ENCODE measurements at regions not wholly inside any gene's neighbourhood (a gene's known extent, or its start where the extent isn't known, plus 50 kb on each side); places are given as distances from the start of the nearest gene placed in this dataset.
A peak's percentile ranks its signal among the peaks of the same experiment; 100 is the strongest.

DNA sequence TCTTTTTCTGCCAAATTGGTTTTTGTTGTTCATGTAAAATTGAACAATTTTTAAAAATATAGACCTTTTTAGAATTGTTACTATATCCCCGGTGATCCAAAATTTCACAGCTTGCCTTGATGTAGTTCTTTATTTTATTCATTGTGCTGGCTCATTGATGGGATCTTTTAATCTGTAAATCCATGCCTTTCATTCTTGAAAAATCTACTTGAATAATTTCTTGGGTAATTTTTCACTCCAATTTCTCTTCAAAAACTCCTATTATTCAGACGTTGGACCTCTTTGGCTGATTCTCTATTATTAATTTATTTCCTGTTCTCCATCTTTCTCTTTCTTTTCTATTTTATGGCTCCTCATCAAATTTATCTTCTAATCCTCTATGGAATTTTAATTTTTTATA lies 476.1 kb upstream of the CITED2 start:
- FAIRE-seq (no peak), DNase-seq (ENCODE audit: low spot score) (no peak)

- DNase-seq (ENCODE audit: low spot score) (no peak), FAIRE-seq (no peak)
These were observed 473.0 kb upstream of the CITED2 start for GRCh38 chr6:139847457-139847813.

- no peak for DNase-seq (ENCODE audit: low spot score)
- no peak for FAIRE-seq
These were observed 472.3 kb upstream of the CITED2 start for GRCh38 chr6:139846538-139847456.

GRCh38 chr6:139844907-139845306 lies 470.5 kb upstream of the CITED2 start:
- no peak for DNase-seq (ENCODE audit: low spot score)
- no peak for FAIRE-seq

DNA sequence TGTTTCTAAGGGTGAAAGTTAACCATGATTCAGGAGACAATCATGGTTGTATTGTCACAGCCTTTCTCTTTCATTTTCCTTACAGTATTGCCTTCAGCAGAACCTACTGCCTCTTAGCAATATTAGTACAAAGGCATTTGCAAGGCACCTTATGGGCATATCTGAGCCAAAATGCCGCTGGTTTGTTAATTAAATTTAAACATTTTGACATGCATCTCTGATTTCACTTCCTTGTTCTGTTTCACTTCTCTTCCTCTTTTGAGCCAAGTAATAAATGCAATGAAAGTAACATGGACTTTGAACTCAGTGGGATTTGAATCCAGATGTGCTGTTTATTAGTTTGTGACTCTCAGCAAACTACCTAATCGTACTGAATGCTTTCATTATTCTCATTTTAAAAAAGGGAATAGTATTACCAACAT lies 467.4 kb upstream of the CITED2 start:
- DNase-seq (ENCODE audit: low spot score) (no peak), FAIRE-seq (no peak)

GRCh38 chr6:139839506-139840156 lies 465.2 kb upstream of the CITED2 start:
- FAIRE-seq (no peak), DNase-seq (ENCODE audit: low spot score) (no peak)

- FAIRE-seq, result no peak
These were observed 459.8 kb upstream of the CITED2 start for GRCh38 chr6:139834232-139834631.

GRCh38 chr6:139833592-139833991 lies 459.1 kb upstream of the CITED2 start:
- no peak for FAIRE-seq
- DNase-seq (ENCODE audit: low spot score), result no peak

More at GRCh38 chr6:139834232-139834631, 459.8 kb upstream of the CITED2 start:
- DNase-seq (ENCODE audit: low spot score), result no peak

DNA sequence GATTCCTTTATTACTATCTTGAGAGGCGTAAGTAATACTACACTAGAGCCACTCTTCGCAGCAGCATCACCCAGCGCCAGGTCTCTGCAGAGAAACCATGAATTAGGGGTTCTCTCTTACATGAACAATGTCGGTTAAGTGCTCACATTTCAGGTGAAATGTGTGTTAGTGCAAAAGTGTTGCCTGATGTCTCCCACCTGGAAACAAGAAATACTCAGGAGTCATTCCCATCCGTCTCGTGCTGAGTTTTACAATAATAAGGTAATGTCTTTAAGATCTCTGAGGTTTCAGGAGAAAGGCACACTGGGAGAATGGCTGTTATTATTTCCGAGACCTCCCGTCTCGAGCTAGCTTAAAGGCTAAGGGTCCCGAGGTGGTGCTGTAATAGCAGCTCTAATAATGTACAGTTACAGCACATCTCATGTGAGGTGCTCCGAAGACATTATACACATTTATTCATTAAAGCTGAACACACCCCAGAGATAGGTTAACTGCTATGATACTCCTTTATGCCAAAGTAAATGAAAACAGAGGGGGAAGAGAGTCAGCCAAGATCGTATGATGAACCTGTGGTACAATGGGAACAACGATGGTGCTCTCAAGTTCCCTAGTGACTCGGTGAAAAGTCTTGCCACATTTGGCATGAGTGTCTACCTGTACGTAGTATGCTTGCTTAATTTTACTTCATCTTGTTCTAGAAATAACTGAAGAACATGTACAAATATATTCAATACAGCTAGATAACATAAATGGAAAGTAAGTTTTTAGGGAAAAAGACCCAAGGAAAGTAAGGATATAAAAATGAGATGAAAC lies 458.3 kb upstream of the CITED2 start:
- DNase-seq (ENCODE audit: low spot score) (no peak), FAIRE-seq (no peak)

DNA sequence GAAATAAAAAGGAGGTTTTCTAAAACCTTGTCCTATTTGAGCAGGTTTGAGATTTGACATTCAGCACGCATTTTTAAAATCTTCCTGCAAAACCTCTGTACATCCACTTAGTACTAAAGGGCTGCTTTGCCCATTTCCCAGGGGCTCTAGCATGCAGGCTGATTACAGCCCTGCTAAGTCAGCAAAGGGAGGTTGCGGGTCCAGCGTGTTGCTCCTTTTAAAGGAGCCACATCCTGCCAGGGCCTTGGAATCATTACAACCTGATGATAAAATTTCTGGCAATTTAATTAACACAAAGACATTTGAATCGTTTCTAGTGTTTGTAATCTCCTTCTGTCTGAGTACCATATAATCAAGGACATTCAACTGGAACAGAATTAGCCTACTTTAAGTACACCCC lies 455.1 kb upstream of the CITED2 start:
- DNase-seq (ENCODE audit: low spot score), result no peak
- FAIRE-seq, result no peak

DNA sequence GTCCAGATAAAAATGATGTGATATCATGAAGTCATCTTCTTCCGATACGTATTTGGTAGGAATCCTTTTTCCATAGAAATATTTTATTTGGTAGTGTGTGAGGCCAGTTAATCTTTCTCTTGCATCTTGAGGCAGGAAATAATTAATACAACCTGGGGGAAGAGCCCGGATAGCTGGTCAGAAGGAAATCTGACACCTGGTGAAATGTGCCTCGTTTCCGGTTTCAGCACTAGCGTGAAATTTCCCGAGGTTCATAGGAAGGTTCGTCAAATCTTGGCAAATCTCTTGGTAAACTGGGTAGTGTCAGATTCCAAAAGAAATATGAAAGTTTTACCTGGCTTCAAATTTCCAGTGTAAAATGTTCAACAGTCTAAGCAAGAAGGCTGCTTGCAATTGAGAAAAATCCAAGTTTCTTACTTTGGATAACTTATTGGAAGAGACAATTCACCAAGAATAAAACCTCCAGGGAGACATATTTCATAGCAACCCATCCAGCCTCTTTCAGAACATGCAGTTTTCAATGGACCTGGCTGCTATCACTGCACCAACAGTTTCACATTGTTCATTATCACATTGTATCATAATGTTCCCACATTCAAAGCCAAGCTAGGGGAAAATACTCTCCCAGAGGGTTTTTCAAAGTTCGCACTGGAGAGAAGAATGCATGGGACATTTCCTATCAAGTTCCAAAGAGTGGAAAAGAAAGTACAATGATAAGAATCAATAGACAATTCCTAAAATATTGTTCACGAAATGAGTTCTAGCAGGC lies 454.5 kb upstream of the CITED2 start:
- DNase-seq (ENCODE audit: low spot score), result no peak
- FAIRE-seq, result no peak

DNA sequence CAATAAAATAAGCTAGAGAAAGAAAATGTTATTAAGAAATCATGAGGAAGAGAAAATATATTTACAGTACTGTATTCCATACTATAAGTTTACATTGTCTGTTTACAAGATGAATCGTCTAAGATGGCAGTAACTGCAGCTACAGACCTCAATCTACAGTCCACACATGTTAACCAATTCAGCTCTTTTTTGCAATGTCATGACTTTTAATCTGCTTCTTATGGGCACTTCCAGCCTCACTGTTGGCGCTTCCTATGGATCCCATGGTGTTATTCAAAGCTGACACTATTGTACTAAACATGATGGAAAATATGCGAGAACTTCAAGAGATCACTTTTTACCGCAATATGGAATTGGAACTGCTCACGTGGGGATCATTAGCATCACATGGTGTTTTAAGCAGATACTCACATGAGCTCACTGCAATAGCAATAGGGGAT lies 451.5 kb upstream of the CITED2 start:
- DNase-seq (ENCODE audit: low spot score), result no peak
- FAIRE-seq, result no peak

DNA sequence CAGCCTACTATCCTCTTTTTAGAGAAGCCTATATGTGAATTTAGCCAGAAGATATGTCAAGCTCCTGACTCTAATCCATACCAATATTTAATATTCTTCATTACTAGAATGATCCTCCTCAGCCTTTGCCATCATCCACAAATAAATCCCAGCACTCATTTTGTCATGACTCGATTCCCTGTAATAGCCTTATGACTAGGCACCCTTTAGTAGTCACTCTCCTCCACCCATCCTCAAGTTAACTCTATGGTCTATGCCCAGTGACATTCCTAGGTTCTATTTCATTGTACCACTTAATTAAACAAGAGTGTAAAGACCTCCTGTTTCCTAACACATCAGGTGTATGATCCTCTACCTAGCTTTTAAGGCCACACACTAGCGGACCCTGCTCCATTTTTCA lies 450.4 kb upstream of the CITED2 start:
- DNase-seq (ENCODE audit: low spot score), result no peak
- no peak for FAIRE-seq

DNA sequence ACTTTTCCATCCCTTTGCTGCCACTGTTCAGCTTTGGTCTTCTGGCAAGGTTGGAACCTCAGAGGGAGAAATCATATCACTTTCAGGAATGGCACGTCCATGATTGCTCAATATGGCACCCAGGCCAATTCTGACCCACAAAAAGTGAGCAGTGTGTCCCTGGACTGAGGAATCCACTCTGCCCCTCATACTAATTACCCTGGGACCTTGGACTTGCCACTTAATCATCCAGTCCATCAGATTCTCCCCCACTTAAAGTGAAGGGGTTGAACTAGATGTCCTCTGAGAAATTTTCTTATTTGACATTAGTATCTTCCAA lies 449.3 kb upstream of the CITED2 start:
- DNase-seq (ENCODE audit: low spot score) (no peak), FAIRE-seq (no peak)

GRCh38 chr6:139823099-139823807 lies 448.8 kb upstream of the CITED2 start:
- FAIRE-seq (no peak), DNase-seq (ENCODE audit: low spot score) (no peak)

- FAIRE-seq, result no peak
- DNase-seq (ENCODE audit: low spot score), result no peak
These were observed 447.3 kb upstream of the CITED2 start for GRCh38 chr6:139821676-139822223.

- FAIRE-seq, result peak; percentile 72
- peak; percentile 42 for DNase-seq (ENCODE audit: low spot score)
These were observed 445.8 kb upstream of the CITED2 start for GRCh38 chr6:139820210-139820609.

DNA sequence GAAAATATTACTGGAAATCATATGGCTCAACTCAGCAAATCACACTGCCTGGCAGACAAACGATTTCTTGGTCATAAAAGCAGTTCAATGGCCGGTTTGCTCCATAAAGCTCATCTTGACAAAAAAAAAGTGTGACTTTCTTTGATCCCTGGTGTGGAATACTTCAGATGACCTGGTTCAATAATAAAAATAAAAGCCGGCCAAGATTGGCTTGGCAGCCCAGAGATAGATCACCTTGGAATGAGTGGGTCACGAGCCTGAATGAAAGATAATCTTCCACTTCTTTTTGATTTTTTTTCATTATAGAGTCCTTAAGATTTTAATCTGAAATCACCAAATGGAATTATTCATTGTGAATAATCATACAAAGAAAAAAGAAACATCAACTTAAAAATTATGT lies 445.3 kb upstream of the CITED2 start:
- FAIRE-seq, result no peak
- DNase-seq (ENCODE audit: low spot score), result no peak

- DNase-seq (ENCODE audit: low spot score), result no peak
- FAIRE-seq, result no peak
These were observed 438.5 kb upstream of the CITED2 start for GRCh38 chr6:139812939-139813338.

DNA sequence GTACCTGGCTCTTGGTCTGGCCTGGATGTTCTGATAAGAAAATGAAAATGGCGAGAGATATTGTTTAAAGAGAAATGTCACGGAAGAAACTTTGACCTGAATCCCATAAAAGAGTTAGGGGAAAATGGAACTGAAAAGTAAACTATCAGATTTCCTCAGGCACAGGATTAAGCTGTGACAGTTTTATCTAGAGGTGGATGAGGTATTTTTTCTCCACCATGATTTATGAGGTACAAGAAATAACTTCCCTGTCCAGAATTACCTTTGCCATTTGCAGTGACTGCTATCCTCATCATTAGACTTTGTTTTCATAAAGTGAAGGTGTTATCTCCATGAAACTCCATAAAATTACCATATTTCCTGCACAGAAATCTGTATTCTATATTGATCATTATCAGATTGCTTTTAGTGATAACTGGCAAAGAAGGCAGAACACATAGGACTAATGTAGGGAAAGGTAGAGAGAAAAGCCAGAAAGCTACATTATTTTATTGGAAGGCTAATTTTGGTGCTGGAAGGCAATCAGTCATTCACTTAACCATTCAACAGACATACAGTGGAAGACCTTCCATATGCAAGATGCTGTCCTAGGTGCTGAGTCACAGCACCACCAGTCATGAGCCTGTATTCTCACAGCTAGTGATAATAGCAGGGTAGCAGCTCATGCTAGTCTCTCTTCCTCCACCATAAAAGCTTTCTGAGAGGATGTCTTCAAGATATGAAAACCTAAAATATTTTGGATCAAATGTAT lies 427.3 kb upstream of the CITED2 start:
- FAIRE-seq, result no peak
- DNase-seq (ENCODE audit: low spot score), result no peak

Measured in RCC 7860 (cell line).